OCI-LY3 (cell line): ENCODE measurements at regions not wholly inside any gene's neighbourhood (a gene's known extent, or its start where the extent isn't known, plus 50 kb on each side); places are given as distances from the start of the nearest gene placed in this dataset.
"Not testable (repeated sequence)": the region's sequence is repeated elsewhere in the genome, so short reads cannot be mapped to it uniquely, and the experiment has no call there.

ENCODE experiments used
- CTCF ChIP-seq: fragments of 200-600, 300-600 bp; sonication (generic); IDR thresholded peaks from 2 replicates; pipeline ENCODE4 v1.5.1; 2014; ENCODE audit warnings: antibody characterized with exemption, low read length, low read depth
- EZH2phosphoT487 ChIP-seq: fragments of 200-600 bp; shearing (Covaris generic); IDR thresholded peaks from 2 replicates; pipeline ENCODE4 v1.6.1; 2018; ENCODE audit warnings: antibody characterized with exemption, mixed run types, low read depth

- not testable (repeated sequence) for TF ChIP-seq CTCF, EZH2phosphoT487
Observed at GRCh38 chr14:105672450-105673200, 146.2 kb downstream of the TMEM121 start.
